ENCODE measurements at regions not wholly inside any gene's neighbourhood (a gene's known extent, or its start where the extent isn't known, plus 50 kb on each side); places are given as distances from the start of the nearest gene placed in this dataset.

- no peaks in the 10 kb centered on the region for H3K36me3 ChIP-seq (ENCODE audit: control insufficient read depth, insufficient read depth, low read length)
- no peak overlapping the region for H3K4me3 ChIP-seq (replicated peaks; ENCODE audit: low read depth, low read length)
- DNase-seq (ENCODE audit: extremely low read depth, insufficient read length), result no peak
- no peaks in the 10 kb centered on the region for H3K27me3 ChIP-seq (replicated peaks; ENCODE audit: control insufficient read depth, insufficient read depth, low read length)
- no peak for TF ChIP-seq CTCF (IDR thresholded peaks at IDR 0.05; ENCODE audit: insufficient read depth, low read length, poor library complexity, severe bottlenecking)
These were observed 162.6 kb downstream of the KCNE4 start for GRCh38 chr2:223214394-223215253.

GRCh38 chr2:223215254-223215516, 163.2 kb downstream of the KCNE4 start:
- no peak for DNase-seq (ENCODE audit: extremely low read depth, insufficient read length)
- no peak overlapping the region for H3K4me3 ChIP-seq (replicated peaks; ENCODE audit: low read depth, low read length)
- no peaks in the 10 kb centered on the region for H3K27me3 ChIP-seq (replicated peaks; ENCODE audit: control insufficient read depth, insufficient read depth, low read length)
- no peaks in the 10 kb centered on the region for H3K36me3 ChIP-seq (ENCODE audit: control insufficient read depth, insufficient read depth, low read length)
- no peak for TF ChIP-seq CTCF (IDR thresholded peaks at IDR 0.05; ENCODE audit: insufficient read depth, low read length, poor library complexity, severe bottlenecking)

- no peak for DNase-seq (ENCODE audit: extremely low read depth, insufficient read length)
- Histone ChIP-seq H3K27me3 (replicated peaks; ENCODE audit: control insufficient read depth, insufficient read depth, low read length) (no peaks in the 10 kb centered on the region), H3K4me3 (replicated peaks; ENCODE audit: low read depth, low read length) (no peak overlapping the region), H3K36me3 (ENCODE audit: control insufficient read depth, insufficient read depth, low read length) (no peaks in the 10 kb centered on the region)
- TF ChIP-seq CTCF (IDR thresholded peaks at IDR 0.05; ENCODE audit: insufficient read depth, low read length, poor library complexity, severe bottlenecking), result no peak
These were observed 165.4 kb downstream of the KCNE4 start for GRCh38 chr2:223217373-223217772.

GRCh38 chr2:223218587-223219178, 166.7 kb downstream of the KCNE4 start:
- Histone ChIP-seq H3K4me3 (replicated peaks; ENCODE audit: low read depth, low read length) (no peak overlapping the region), H3K36me3 (ENCODE audit: control insufficient read depth, insufficient read depth, low read length) (no peaks in the 10 kb centered on the region), H3K27me3 (replicated peaks; ENCODE audit: control insufficient read depth, insufficient read depth, low read length) (no peaks in the 10 kb centered on the region)
- DNase-seq (ENCODE audit: extremely low read depth, insufficient read length), result no peak
- TF ChIP-seq CTCF (IDR thresholded peaks at IDR 0.05; ENCODE audit: insufficient read depth, low read length, poor library complexity, severe bottlenecking), result no peak

- DNase-seq (ENCODE audit: extremely low read depth, insufficient read length), result no peak
- H3K4me3 ChIP-seq (replicated peaks; ENCODE audit: low read depth, low read length), result no peak overlapping the region
- H3K27me3 ChIP-seq (replicated peaks; ENCODE audit: control insufficient read depth, insufficient read depth, low read length), result no peaks in the 10 kb centered on the region
- no peak for TF ChIP-seq CTCF (IDR thresholded peaks at IDR 0.05; ENCODE audit: insufficient read depth, low read length, poor library complexity, severe bottlenecking)
- no peaks in the 10 kb centered on the region for H3K36me3 ChIP-seq (ENCODE audit: control insufficient read depth, insufficient read depth, low read length)
These were observed 168.1 kb downstream of the KCNE4 start for GRCh38 chr2:223219872-223220657.

Measured in GM06990 (cell line).